ENCODE measurements at regions not wholly inside any gene's neighbourhood (a gene's known extent, or its start where the extent isn't known, plus 50 kb on each side); places are given as distances from the start of the nearest gene placed in this dataset.

- Histone ChIP-seq H3K27me3 (ENCODE audit: control insufficient read depth, insufficient read depth, low read length) (no peaks in the 10 kb centered on the region), H3K36me3 (ENCODE audit: control insufficient read depth, insufficient read depth, low read length) (no peaks in the 10 kb centered on the region), H3K4me3 (ENCODE audit: low read depth, low read length) (no peak overlapping the region)
- DNase-seq (ENCODE audit: low read depth), result no peak
- POLR2A ChIA-PET, result no interaction called here
- no peak for TF ChIP-seq CTCF (IDR thresholded peaks at IDR 0.05; ENCODE audit: insufficient read depth, low read depth, low read length)
- CTCF ChIA-PET, result interaction anchor here (0.8 to 1.2 kb wide), 2 partner anchors 8 to 373 kb away, joined by 3 to 4 read pairs; no protein-coding TSS in a partner anchor
Observed at GRCh38 chr10:44010873-44011602, 362.4 kb upstream of the ZNF32 start.

GRCh38 chr10:44009891-44010632 is 361.4 kb upstream of the ZNF32 start:
- H3K4me3 ChIP-seq (ENCODE audit: low read depth, low read length), result no peak overlapping the region
- DNase-seq (ENCODE audit: low read depth), result no peak
- H3K36me3 ChIP-seq (ENCODE audit: control insufficient read depth, insufficient read depth, low read length), result no peaks in the 10 kb centered on the region
- no peak for TF ChIP-seq CTCF (IDR thresholded peaks at IDR 0.05; ENCODE audit: insufficient read depth, low read depth, low read length)
- ChIA-PET POLR2A (no interaction called here), CTCF (interaction anchor here (0.8 to 1.2 kb wide), 2 partner anchors 9 to 374 kb away, joined by 3 to 4 read pairs; no protein-coding TSS in a partner anchor)
- H3K27me3 ChIP-seq (ENCODE audit: control insufficient read depth, insufficient read depth, low read length), result no peaks in the 10 kb centered on the region

GRCh38 chr10:44008917-44009709 is 360.4 kb upstream of the ZNF32 start:
- CTCF ChIA-PET, result no interaction called here
- no peak for TF ChIP-seq CTCF (IDR thresholded peaks at IDR 0.05; ENCODE audit: insufficient read depth, low read depth, low read length)
- Histone ChIP-seq H3K27me3 (ENCODE audit: control insufficient read depth, insufficient read depth, low read length) (no peaks in the 10 kb centered on the region), H3K4me3 (ENCODE audit: low read depth, low read length) (no peak overlapping the region), H3K36me3 (ENCODE audit: control insufficient read depth, insufficient read depth, low read length) (no peaks in the 10 kb centered on the region)
- POLR2A ChIA-PET, result no interaction called here
- DNase-seq (ENCODE audit: low read depth), result no peak

- ChIA-PET POLR2A (no interaction called here), CTCF (interaction anchor here (0.9 kb wide), 1 partner anchor 63 kb away, joined by 4 read pairs; no protein-coding TSS in a partner anchor)
- TF ChIP-seq CTCF (IDR thresholded peaks at IDR 0.05; ENCODE audit: insufficient read depth, low read depth, low read length), result no peak
- no peak for DNase-seq (ENCODE audit: low read depth)
- H3K4me3 ChIP-seq (ENCODE audit: low read depth, low read length), result no peak overlapping the region
- H3K27me3 ChIP-seq (ENCODE audit: control insufficient read depth, insufficient read depth, low read length), result no peaks in the 10 kb centered on the region
- no peaks in the 10 kb centered on the region for H3K36me3 ChIP-seq (ENCODE audit: control insufficient read depth, insufficient read depth, low read length)
Observed at GRCh38 chr10:44008270-44008916, 359.7 kb upstream of the ZNF32 start.
